Muscle layer of duodenum (tissue), 2 donors: ENCODE measurements at regions not wholly inside any gene's neighbourhood (a gene's known extent, or its start where the extent isn't known, plus 50 kb on each side); places are given as distances from the start of the nearest gene placed in this dataset.

ENCODE experiments used
- H3K27ac ChIP-seq: one replicate; pipeline ENCODE4 v1.7.0; 2013; ENCODE audit warnings: mild to moderate bottlenecking, low read length
- H3K27me3 ChIP-seq: one replicate; pipeline ENCODE4 v1.7.0; 2013; ENCODE audit warnings: low read depth, mild to moderate bottlenecking, control low read depth, low read length
- H3K36me3 ChIP-seq, 2 donors: one replicate each; pipeline ENCODE4 v1.7.0; 2013; ENCODE audit warnings: low read length in 2 of 2, control low read depth in 1 of 2, mild to moderate bottlenecking in 1 of 2; ENCODE audit not compliant: insufficient read depth in 2 of 2, control insufficient read depth in 1 of 2
- H3K4me1 ChIP-seq, 2 donors: one replicate each; pipeline ENCODE4 v1.7.0; 2013; ENCODE audit warnings: low read length in 2 of 2, mild to moderate bottlenecking in 2 of 2, control low read depth in 1 of 2, moderate library complexity in 1 of 2; ENCODE audit not compliant: insufficient read depth in 2 of 2, control insufficient read depth in 1 of 2
- H3K4me3 ChIP-seq, 2 donors: one replicate each; pipeline ENCODE4 v1.7.0; 2013; ENCODE audit warnings: low read length in 2 of 2, low read depth in 1 of 2, mild to moderate bottlenecking in 1 of 2
- H3K9me3 ChIP-seq, 2 donors: one replicate each; pipeline ENCODE4 v1.7.0; 2013; ENCODE audit warnings: low read length in 2 of 2, control low read depth in 1 of 2, mild to moderate bottlenecking in 1 of 2; ENCODE audit not compliant: control insufficient read depth in 1 of 2
- donor health status: healthy.

DNA sequence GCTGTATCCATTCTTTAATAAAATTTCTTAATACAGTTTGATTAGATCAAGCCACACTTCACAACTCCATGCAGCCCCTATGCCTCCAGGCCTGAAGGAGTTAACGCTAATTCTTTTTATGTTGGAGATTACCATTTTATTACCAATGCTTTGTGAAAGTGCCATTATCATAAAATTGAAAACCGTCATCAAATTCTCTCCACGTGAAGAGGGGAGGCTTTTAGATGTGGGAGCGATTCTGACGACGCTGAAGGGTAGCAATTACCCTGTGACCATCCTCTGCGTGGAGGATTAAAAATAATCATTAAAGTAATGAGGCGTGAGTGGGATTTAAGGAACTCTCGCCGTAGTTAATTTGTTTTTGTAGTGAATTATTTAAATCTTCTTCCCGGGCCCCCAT lies 278.8 kb downstream of the CRLF2 start:
- no peak overlapping the region for H3K27ac ChIP-seq
- peaks cover 0 to 2% of the 10 kb centered on the region in 2 donors for H3K9me3 ChIP-seq
- no peaks in the 10 kb centered on the region for H3K27me3 ChIP-seq
- H3K4me1 ChIP-seq: no peaks in the 10 kb centered on the region
- no peak overlapping the region for H3K4me3 ChIP-seq
- no peaks in the 10 kb centered on the region for H3K36me3 ChIP-seq

DNA sequence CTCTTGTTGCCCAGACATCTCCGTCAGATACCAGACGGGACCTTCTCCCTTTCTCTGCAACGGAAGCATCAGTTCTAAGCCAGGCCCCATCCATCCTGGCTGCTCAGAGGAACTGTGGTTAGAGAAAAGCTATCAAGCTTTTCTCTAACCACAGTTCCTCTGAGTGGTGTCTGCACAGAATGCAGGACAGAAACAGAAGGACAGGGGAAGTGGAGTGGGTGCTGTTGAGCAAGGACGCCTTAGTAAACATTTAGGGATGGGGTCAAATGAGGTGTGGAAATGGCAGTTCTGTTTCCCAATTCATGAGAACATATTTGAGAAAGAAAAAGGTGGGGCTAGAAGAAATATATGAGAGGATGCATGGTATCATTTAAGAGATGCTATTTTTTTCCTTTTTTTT lies 283.8 kb downstream of the CRLF2 start:
- H3K4me1 ChIP-seq: no peaks in the 10 kb centered on the region
- H3K27me3 ChIP-seq: no peaks in the 10 kb centered on the region
- peaks cover 0 to 4% of the 10 kb centered on the region in 2 donors for H3K9me3 ChIP-seq
- no peak overlapping the region for H3K4me3 ChIP-seq
- no peak overlapping the region for H3K27ac ChIP-seq
- no peaks in the 10 kb centered on the region for H3K36me3 ChIP-seq

DNA sequence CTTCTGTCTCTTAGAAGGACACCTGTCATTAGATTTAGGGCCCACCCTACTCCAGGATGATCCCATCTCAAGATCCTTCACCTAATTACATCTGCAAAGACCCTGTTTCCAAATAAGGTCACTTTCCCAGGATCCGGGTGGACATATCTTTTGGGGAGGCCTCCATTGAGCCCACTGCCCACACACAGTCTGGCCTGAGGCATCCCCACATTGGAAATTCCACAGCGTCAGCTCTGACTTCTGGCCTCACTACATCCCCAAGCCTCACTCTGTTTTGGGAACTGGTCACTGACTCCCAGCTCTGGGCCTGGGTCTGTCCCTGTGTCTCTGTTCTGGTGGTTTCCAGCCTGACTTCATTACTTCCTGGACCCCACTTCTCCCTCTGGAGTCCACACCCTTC lies 285.5 kb downstream of the CRLF2 start:
- Histone ChIP-seq H3K4me1 (no peaks in the 10 kb centered on the region), H3K27me3 (no peaks in the 10 kb centered on the region), H3K27ac (no peak overlapping the region), H3K4me3 (no peak overlapping the region), H3K36me3 (no peaks in the 10 kb centered on the region), H3K9me3 (peaks cover 0 to 4% of the 10 kb centered on the region in 2 donors)

DNA sequence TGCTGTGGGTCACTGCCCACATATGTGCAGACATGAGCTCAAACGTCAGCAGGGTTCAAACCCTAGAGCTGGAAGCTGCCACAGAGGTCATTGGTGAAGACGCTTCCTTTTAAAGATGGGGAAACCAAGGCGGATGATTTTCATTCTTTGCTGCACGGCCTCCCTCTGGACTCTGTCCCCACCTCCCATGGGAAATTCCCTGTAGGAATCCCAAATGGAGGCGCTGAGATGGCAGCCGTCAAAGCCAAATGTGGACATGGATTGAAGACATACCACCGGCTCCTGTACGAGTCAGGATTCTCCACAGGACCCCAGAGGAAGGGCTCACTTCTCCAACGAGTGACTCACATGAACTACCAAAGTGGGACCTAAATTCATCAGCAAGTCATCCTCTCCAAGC lies 286.4 kb downstream of the CRLF2 start:
- Histone ChIP-seq H3K9me3 (peaks cover 0 to 4% of the 10 kb centered on the region in 2 donors), H3K27me3 (no peaks in the 10 kb centered on the region), H3K4me3 (no peak overlapping the region), H3K4me1 (no peaks in the 10 kb centered on the region), H3K27ac (no peak overlapping the region), H3K36me3 (no peaks in the 10 kb centered on the region)

DNA sequence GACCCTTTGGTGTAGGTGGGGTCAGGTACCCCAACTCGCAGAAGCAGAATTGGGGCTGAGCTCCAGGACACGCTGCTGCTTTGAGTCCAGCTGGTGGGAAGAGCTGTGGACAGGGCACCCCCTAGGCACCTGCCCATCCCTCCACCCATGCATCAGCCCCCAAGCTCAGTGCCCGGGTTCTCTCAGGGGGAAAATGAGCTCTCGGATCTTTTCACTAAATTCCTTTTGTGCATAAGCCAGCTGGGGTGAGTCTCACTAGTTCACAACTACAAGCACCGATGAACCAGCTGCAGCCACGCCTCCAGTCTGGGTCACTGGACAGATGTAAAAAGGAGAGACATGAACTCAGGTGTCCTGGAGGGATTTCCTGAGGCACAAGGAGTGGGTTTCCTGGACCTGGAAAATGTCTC lies 286.8 kb downstream of the CRLF2 start:
- no peak overlapping the region for H3K27ac ChIP-seq
- no peaks in the 10 kb centered on the region for H3K27me3 ChIP-seq
- H3K9me3 ChIP-seq: peaks cover 0 to 4% of the 10 kb centered on the region in 2 donors
- no peaks in the 10 kb centered on the region for H3K36me3 ChIP-seq
- H3K4me3 ChIP-seq: no peak overlapping the region
- H3K4me1 ChIP-seq: no peaks in the 10 kb centered on the region

DNA sequence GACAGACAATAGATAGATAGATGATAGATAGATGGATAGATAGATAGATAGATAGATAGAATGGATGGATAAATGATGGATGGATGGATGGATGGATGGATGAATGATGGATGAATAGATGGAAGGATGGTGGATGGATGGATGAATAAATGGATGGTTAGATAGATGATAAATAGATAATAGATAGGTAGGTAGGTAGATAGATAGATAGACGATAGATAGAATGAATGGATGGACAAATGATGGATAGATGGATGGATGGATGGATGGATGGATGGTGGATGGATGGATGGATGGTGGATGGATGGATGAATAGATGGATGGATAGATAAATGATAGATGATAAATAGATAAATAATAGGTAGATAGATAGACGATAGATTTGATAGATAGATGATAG lies 287.4 kb downstream of the CRLF2 start:
- Histone ChIP-seq H3K4me1 (no peaks in the 10 kb centered on the region), H3K36me3 (no peaks in the 10 kb centered on the region), H3K27me3 (no peaks in the 10 kb centered on the region)

DNA sequence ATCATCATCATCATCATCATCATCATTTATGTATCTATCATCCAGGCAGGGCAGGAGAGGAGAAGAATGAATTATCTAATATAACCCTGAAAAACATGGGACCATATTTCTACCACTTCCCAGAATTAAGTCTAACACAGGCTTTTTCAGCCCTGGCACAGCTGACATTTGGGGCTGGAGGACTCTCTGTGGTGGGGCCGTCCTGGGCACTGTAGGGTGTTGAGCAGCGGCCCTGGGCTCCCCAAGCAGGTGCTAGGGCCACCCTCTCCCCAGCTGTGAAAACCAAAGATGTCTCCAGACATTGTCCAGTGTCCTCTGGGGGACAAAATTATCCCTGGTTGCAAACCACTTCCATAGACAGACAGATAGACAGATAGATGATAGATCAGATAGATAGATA lies 288.4 kb downstream of the CRLF2 start:
- Histone ChIP-seq H3K36me3 (no peaks in the 10 kb centered on the region), H3K27ac (no peak overlapping the region), H3K4me3 (no peak overlapping the region), H3K4me1 (no peaks in the 10 kb centered on the region), H3K27me3 (no peaks in the 10 kb centered on the region), H3K9me3 (peaks cover 0 to 4% of the 10 kb centered on the region in 2 donors)

More for the DNA sequence above, 287.4 kb downstream of the CRLF2 start:
- no peak overlapping the region for H3K4me3 ChIP-seq
- H3K9me3 ChIP-seq: peaks cover 0 to 4% of the 10 kb centered on the region in 2 donors
- no peak overlapping the region for H3K27ac ChIP-seq

DNA sequence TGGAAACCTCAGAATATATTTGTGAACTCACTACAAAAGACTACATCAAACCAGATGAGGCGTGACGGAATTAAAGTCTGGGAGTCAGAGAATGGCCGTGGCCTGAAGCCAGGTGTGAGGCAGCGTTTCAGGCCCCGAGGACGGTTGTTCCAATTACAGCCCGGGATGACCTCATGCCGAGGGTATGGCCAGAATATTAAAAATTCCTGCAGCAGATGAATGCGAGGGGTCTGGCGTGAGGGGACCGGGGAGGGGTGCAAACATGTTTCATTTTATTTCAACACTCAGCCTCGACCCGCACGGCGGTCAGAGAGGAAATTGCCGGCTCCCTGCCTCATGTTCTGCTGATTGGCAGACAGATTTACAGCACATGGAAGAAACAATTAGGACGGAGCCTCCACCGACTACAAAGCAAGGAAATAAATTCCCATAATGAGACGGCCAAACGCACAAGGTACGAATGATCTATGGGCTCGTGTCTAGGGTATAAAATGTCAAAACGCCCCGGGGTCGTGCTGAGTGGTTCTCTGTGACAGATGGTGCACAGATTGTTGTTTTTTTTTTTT lies 289.7 kb downstream of the SHOX start:
- H3K27ac ChIP-seq: no peak overlapping the region

DNA sequence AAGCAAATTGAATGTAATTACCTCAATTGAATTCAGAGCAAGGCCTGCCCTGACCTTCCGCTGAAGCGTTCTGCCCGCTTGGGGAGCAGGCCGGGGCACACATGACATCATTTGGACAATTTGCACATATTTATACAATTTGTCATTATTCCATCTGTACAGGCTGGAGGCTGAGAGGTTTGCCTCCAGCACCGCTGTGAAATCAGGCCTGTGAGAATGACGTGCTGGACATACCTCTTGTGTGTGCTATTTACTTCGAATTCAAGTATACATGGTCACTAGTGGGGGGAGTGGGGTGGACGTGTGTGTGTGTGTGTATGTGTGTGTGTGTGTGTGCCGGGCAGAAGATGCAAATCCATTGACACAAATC lies 285.6 kb downstream of the SHOX start:
- Histone ChIP-seq H3K36me3 (no peaks in the 10 kb centered on the region), H3K27me3 (no peaks in the 10 kb centered on the region), H3K9me3 (peaks cover 0 to 2% of the 10 kb centered on the region in 2 donors), H3K4me1 (no peaks in the 10 kb centered on the region), H3K27ac (no peak overlapping the region), H3K4me3 (no peak overlapping the region)

More for the DNA sequence above, 289.7 kb downstream of the SHOX start:
- no peaks in the 10 kb centered on the region for H3K27me3 ChIP-seq
- H3K36me3 ChIP-seq: no peaks in the 10 kb centered on the region
- H3K4me3 ChIP-seq: no peak overlapping the region
- H3K9me3 ChIP-seq: no peaks in the 10 kb centered on the region
- H3K4me1 ChIP-seq: no peaks in the 10 kb centered on the region

DNA sequence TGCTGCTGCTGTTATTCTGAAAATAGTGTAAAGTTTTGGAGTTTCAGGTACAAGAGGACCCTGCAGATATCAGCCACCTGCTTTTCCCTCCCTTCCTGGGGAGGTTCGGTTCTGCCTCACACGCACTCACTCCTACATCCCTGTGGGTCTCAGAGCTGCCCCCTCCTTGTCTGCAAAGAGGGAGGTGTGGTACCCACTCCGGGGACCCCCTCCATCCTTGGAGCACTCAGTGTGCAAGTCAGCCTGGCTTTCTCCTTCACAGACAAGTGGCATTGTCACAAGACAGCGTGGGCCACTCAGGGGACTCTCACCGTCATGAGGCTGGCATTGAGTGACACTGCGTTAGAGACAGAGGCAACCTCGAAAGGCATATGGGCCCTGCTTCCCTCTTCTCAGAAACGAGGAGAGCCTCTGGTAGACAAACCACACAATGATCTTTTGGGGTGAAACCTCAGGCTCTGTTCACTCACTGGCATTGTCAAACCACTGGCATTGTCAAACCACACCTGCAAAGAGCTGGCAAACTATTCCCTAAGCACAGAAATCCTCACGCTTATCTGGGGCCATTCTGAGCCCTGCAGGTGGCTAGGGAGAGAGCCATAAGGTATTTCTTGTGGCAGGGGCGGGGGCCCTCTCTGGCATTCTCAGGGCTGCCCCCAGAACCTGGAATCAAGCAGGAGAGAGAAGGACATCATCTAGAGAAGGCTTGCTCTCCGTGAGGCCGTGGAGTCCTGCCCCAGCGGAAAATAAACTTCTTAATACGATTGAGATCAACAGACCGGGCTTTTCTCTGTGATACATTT lies 285.0 kb downstream of the SHOX start:
- Histone ChIP-seq H3K4me1 (no peaks in the 10 kb centered on the region), H3K27ac (no peak overlapping the region), H3K4me3 (no peak overlapping the region), H3K36me3 (no peaks in the 10 kb centered on the region), H3K9me3 (peaks cover 0 to 2% of the 10 kb centered on the region in 2 donors), H3K27me3 (no peaks in the 10 kb centered on the region)

DNA sequence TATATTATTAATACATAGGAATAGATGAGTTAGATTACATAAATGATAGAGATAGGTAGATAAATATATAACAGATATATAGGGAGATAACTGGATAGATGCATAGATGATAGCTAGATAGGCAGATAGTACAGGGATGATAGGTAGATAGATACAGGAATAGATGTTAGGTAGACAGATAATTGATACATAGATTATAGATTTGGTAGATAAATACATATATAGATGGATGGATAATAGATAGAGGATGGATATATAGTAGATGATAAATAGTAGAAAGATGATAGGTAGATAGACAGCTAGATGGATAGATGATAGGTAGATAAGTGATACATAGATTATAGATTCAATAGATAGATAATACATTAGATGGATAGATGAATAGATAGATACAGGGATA lies 283.6 kb downstream of the SHOX start:
- peaks cover 0 to 2% of the 10 kb centered on the region in 2 donors for H3K9me3 ChIP-seq
- H3K36me3 ChIP-seq: no peaks in the 10 kb centered on the region
- no peak overlapping the region for H3K27ac ChIP-seq
- H3K27me3 ChIP-seq: no peaks in the 10 kb centered on the region
- no peaks in the 10 kb centered on the region for H3K4me1 ChIP-seq
- no peak overlapping the region for H3K4me3 ChIP-seq

DNA sequence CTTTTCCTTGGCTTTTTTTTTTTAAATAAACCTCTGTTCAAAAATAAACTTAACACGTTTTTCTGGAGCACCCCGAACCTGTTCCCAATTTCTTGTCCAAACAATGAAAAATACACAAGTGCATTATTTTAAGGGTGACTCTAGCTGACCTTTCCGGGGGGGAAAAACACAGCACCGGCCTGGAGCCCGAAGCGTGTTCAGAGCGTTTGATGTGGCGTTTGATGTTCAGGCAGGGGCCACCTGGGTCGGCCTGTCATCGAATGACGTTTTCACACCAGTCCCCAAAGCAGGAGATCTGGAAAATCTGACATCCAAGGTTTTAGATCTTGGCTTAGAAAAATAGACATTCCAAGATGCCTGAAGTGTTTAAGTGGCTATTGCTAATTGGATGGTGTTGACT lies 282.1 kb downstream of the SHOX start:
- H3K4me3 ChIP-seq: no peak overlapping the region
- no peaks in the 10 kb centered on the region for H3K27me3 ChIP-seq
- H3K4me1 ChIP-seq: no peaks in the 10 kb centered on the region
- peaks cover 0 to 2% of the 10 kb centered on the region in 2 donors for H3K9me3 ChIP-seq
- H3K27ac ChIP-seq: no peak overlapping the region
- no peaks in the 10 kb centered on the region for H3K36me3 ChIP-seq
